A549 (cell line): ENCODE measurements at regions not wholly inside any gene's neighbourhood (a gene's known extent, or its start where the extent isn't known, plus 50 kb on each side); places are given as distances from the start of the nearest gene placed in this dataset.

ENCODE experiments used
- ATAC-seq, 2 experiments: fragments of 200-7000 bp in 1 of 2; fragments of >200 bp in 1 of 2; cut with Nextera tagmentation in 1 of 2; cut with Tn5 transposase in 1 of 2; 3 replicates each; pipeline versions ENCODE4 v1.8.0 to v1.9.1; 2018 to 2020; ENCODE audit warnings: mild to moderate bottlenecking in 1 of 2, moderate library complexity in 1 of 2
- CTCF ChIA-PET: fragments of 300-600 bp; sonication (Branson Sonifier 250); formaldehyde crosslinking; extraction: SDS; loops from one replicate; lab custom pipeline; 2021; ENCODE audit warnings: antibody characterized with exemption, inconsistent platforms; lab: Yijun Ruan, JAX
- POLR2A ChIA-PET: fragments of 350-600 bp; formaldehyde crosslinking; extraction: SDS; loops from one replicate; lab custom pipeline; 2021; ENCODE audit warnings: antibody characterized with exemption, inconsistent platforms; lab: Yijun Ruan, JAX
- DNase-seq, 2 experiments: peaks; one replicate each; pipeline versions ENCODE4 v3.0.0 to v3.0.0-alpha.2; 2011 to 2016; ENCODE audit warnings: low read depth in 1 of 2, low spot score in 1 of 2
- FAIRE-seq: peaks from 2 replicates; lab custom pipeline; 2011; peaks lifted over from hg19 to GRCh38; lab: Jason Lieb, UNC
- H3K27ac ChIP-seq, 2 experiments: fragments of >200 bp; sonication (Bioruptor Twin); formaldehyde crosslinking; 3 replicates each; pipeline ENCODE4 v1.5.1; 2016 to 2017
- H3K4me1 ChIP-seq: fragments of >200 bp; sonication (Bioruptor Twin); formaldehyde crosslinking; 3 replicates; pipeline ENCODE4 v1.6.1; 2016
- H3K4me2 ChIP-seq: fragments of >200 bp; sonication (Bioruptor Twin); formaldehyde crosslinking; 3 replicates; pipeline ENCODE4 v1.6.1; 2016
- H3K4me3 ChIP-seq: fragments of >200 bp; sonication (Bioruptor Twin); formaldehyde crosslinking; 3 replicates; pipeline ENCODE4 v1.5.1; 2016
- H3K9me3 ChIP-seq: fragments of >200 bp; sonication (Bioruptor Twin); formaldehyde crosslinking; 3 replicates; pipeline ENCODE4 v1.6.1; 2016
- ATOH8 ChIP-seq: fragments of 250-450 bp; sonication (Bioruptor Pico); IDR thresholded peaks from 2 replicates; pipeline ENCODE4 v1.5.0; 2020; ENCODE audit warnings: low read depth, mild to moderate bottlenecking, moderate library complexity
- BCL3 ChIP-seq: fragments of >200 bp; sonication (Bioruptor Twin); formaldehyde crosslinking; IDR thresholded peaks from 3 replicates; pipeline ENCODE4 v1.6.1; 2016
- CBX2 ChIP-seq: fragments of 200-600 bp; sonication (generic); IDR thresholded peaks from 2 replicates; pipeline ENCODE4 v1.6.1; 2016; ENCODE audit warnings: low read depth, mild to moderate bottlenecking, borderline replicate concordance
- CBX8 ChIP-seq: fragments of 200-600 bp; sonication (generic); IDR thresholded peaks from 2 replicates; pipeline ENCODE4 v1.6.1; 2016
- CHD2 ChIP-seq: fragments of 150-350 bp; IDR thresholded peaks from 2 replicates; pipeline ENCODE4 v1.6.1; 2014; ENCODE audit warnings: low read length; ENCODE audit not compliant: partially characterized antibody
- CHD4 ChIP-seq: fragments of 200-600 bp; sonication (generic); IDR thresholded peaks from 2 replicates; pipeline ENCODE4 v1.6.1; 2016; ENCODE audit warnings: antibody characterized with exemption, mild to moderate bottlenecking, borderline replicate concordance
- CTCF ChIP-seq: fragments of >200 bp; sonication (Bioruptor Twin); formaldehyde crosslinking; IDR thresholded peaks from 3 replicates; pipeline ENCODE4 v1.5.1; 2016
- E2F6 ChIP-seq: IDR thresholded peaks from 2 replicates; pipeline ENCODE4 v1.6.1; 2012; ENCODE audit warnings: low read depth, borderline replicate concordance
- EHMT2 ChIP-seq: fragments of 200-600 bp; sonication (generic); IDR thresholded peaks from 2 replicates; pipeline ENCODE4 v1.6.1; 2016; ENCODE audit warnings: antibody characterized with exemption, low read depth, mild to moderate bottlenecking, moderate library complexity
- ESRRA ChIP-seq: fragments of 150-350 bp; IDR thresholded peaks from 2 replicates; pipeline ENCODE4 v1.6.1; 2014; ENCODE audit warnings: mild to moderate bottlenecking, low read length, borderline replicate concordance
- FOSB ChIP-seq: fragments of 250-450 bp; sonication (Bioruptor Pico); IDR thresholded peaks from 2 replicates; pipeline ENCODE4 v1.5.0; 2020; ENCODE audit warnings: mild to moderate bottlenecking, moderate library complexity
- HDAC2 ChIP-seq: fragments of 200-600 bp; sonication (generic); IDR thresholded peaks from 2 replicates; pipeline ENCODE4 v1.6.1; 2016
- HES2 ChIP-seq: fragments of >200 bp; sonication (Bioruptor Twin); formaldehyde crosslinking; IDR thresholded peaks from 2 replicates; pipeline ENCODE4 v1.6.1; 2016
- HEYL ChIP-seq: fragments of 250-450 bp; sonication (Bioruptor Pico); IDR thresholded peaks from 2 replicates; pipeline ENCODE4 v1.8.0; 2021; ENCODE audit warnings: mild to moderate bottlenecking, moderate library complexity
- HOXA7 ChIP-seq: fragments of 250-450 bp; sonication (Bioruptor Pico); IDR thresholded peaks from 2 replicates; pipeline ENCODE4 v1.5.0; 2020; ENCODE audit warnings: mild to moderate bottlenecking, moderate library complexity
- JUNB ChIP-seq: fragments of >200 bp; sonication (Bioruptor Twin); formaldehyde crosslinking; IDR thresholded peaks from 2 replicates; pipeline ENCODE4 v1.6.1; 2016
- MAFK ChIP-seq: fragments of 450-650 bp; IDR thresholded peaks from 2 replicates; pipeline ENCODE4 v1.6.1; 2014; ENCODE audit not compliant: partially characterized antibody
- MYC ChIP-seq: IDR thresholded peaks from 2 replicates; pipeline ENCODE4 v1.6.1; 2012; ENCODE audit warnings: mild to moderate bottlenecking, inconsistent platforms, low read length, improper control_type of control experiment, borderline replicate concordance
- NFE2L2 ChIP-seq: fragments of 150-350 bp; conservative IDR thresholded peaks from 2 replicates; pipeline ENCODE4 v1.6.1; 2014; ENCODE audit warnings: low read length
- NR3C1 ChIP-seq: fragments of >200 bp; sonication (Bioruptor Twin); formaldehyde crosslinking; IDR thresholded peaks from 3 replicates; pipeline ENCODE4 v1.6.1; 2017
- RAD21 ChIP-seq, 2 experiments: fragments of >200 bp in 1 of 2; sonication (Bioruptor Twin) in 1 of 2; formaldehyde crosslinking in 1 of 2; IDR thresholded peaks in 1 of 2; conservative IDR thresholded peaks in 1 of 2; 2 replicates in 1 of 2; 3 replicates in 1 of 2; pipeline ENCODE4 v1.6.1; 2012 to 2018; ENCODE audit warnings: inconsistent platforms in 1 of 2
- RARB ChIP-seq: fragments of 250-450 bp; sonication (Bioruptor Pico); IDR thresholded peaks from 2 replicates; pipeline ENCODE4 v1.8.0; 2021; ENCODE audit warnings: mild to moderate bottlenecking, moderate library complexity
- TP53 ChIP-seq: fragments of 250-450 bp; sonication (Bioruptor Pico); IDR thresholded peaks from 2 replicates; pipeline ENCODE4 v1.5.0; 2021; ENCODE audit warnings: mild to moderate bottlenecking, moderate library complexity
- USF2 ChIP-seq: fragments of 450-650 bp; IDR thresholded peaks from 2 replicates; pipeline ENCODE4 v1.6.1; 2014; ENCODE audit warnings: antibody characterized with exemption
- ZC3H11A ChIP-seq: fragments of 450-650 bp; IDR thresholded peaks from 2 replicates; pipeline ENCODE4 v1.6.1; 2014; ENCODE audit warnings: antibody characterized with exemption, mild to moderate bottlenecking
- ZFP36 ChIP-seq: fragments of 450-650 bp; IDR thresholded peaks from 2 replicates; pipeline ENCODE4 v1.6.1; 2014; ENCODE audit warnings: borderline replicate concordance; ENCODE audit not compliant: partially characterized antibody
- ZNF302 ChIP-seq: fragments of 250-450 bp; sonication (Bioruptor Pico); IDR thresholded peaks from 2 replicates; pipeline ENCODE4 v1.9.0; 2021; ENCODE audit warnings: inconsistent platforms, mild to moderate bottlenecking, moderate library complexity
- ZSCAN20 ChIP-seq: fragments of 250-450 bp; sonication (Bioruptor Pico); IDR thresholded peaks from 2 replicates; pipeline ENCODE4 v1.8.0; 2022; ENCODE audit warnings: mild to moderate bottlenecking, moderate library complexity
- WGBS: methylation state at CpG from one replicate; pipeline ENCODE4 v1.1.6; 2017; ENCODE audit errors: missing lambda C conversion rate; 5-methylcytosine and 5-hydroxymethylcytosine counted together

- no peak overlapping the region for H3K4me3 ChIP-seq
- POLR2A ChIA-PET, result no interaction called here
- H3K4me1 ChIP-seq, result no peaks in the 10 kb centered on the region
- H3K4me2 ChIP-seq, result no peak overlapping the region
- DNase-seq, result no peak
- no peaks in the 10 kb centered on the region for H3K9me3 ChIP-seq
- WGBS, result 90% methylated on average over 4 of the region's 4 CpGs
- TF ChIP-seq CHD4 (no peak), RAD21 (conservative IDR thresholded peaks at IDR 0.05 in 1 of 2, IDR thresholded peaks at IDR 0.05 in 1 of 2) (no peak), CTCF (no peak), BCL3 (no peak), RARB (no peak), ZNF302 (CRISPR knock-in tag) (no peak), MAFK (no peak), HES2 (no peak), TP53 (CRISPR knock-in tag) (no peak), USF2 (no peak)
- TF ChIP-seq, all 56 proteins: peak for 0
- FAIRE-seq (no peak), ATAC-seq (no peak)
- no peak overlapping the region for H3K27ac ChIP-seq
- CTCF ChIA-PET, result interaction anchor here (0.8 to 5.2 kb wide), 6 partner anchors 10 to 197 kb away, joined by 3 to 36 read pairs (median 6); partner anchors contain the start of gene FAM50B
Measured at GRCh38 chr6:3938715-3939367, 89.7 kb downstream of the FAM50B start.

- no peak for FAIRE-seq
Measured at GRCh38 chr6:3939368-3939958, 90.3 kb downstream of the FAM50B start.

More at GRCh38 chr6:3939368-3939958, 90.3 kb downstream of the FAM50B start:
- ChIA-PET CTCF (interaction anchor here (0.8 to 5.2 kb wide), 7 partner anchors 9 to 198 kb away, joined by 4 to 36 read pairs (median 7); partner anchors contain the start of gene FAM50B), POLR2A (no interaction called here)
- Histone ChIP-seq H3K4me3 (no peak overlapping the region), H3K9me3 (no peaks in the 10 kb centered on the region), H3K27ac (no peak overlapping the region), H3K4me1 (no peaks in the 10 kb centered on the region), H3K4me2 (no peak overlapping the region)
- no peak for TF ChIP-seq NR3C1
- no peak for TF ChIP-seq CBX8
- TF ChIP-seq EHMT2, result no peak
- no peak for TF ChIP-seq NFE2L2
- TF ChIP-seq JUNB, result no peak
- no peak for TF ChIP-seq CBX2
- no peak for TF ChIP-seq HEYL (CRISPR knock-in tag)
- TF ChIP-seq ZSCAN20 (CRISPR knock-in tag), result no peak
- no peak for TF ChIP-seq ZFP36
- TF ChIP-seq ATOH8 (CRISPR knock-in tag), result no peak
- no peak for TF ChIP-seq ZC3H11A
- no peak for TF ChIP-seq RARB
- TF ChIP-seq MYC, result no peak
- no peak for TF ChIP-seq HOXA7
- TF ChIP-seq HDAC2, result no peak
- TF ChIP-seq ESRRA, result no peak
- no peak for TF ChIP-seq FOSB (CRISPR knock-in tag)
- no peak for TF ChIP-seq E2F6
- no peak for TF ChIP-seq CHD2
- no peak for TF ChIP-seq MAFK
- DNase-seq (no peak), ATAC-seq (no peak)
- 81% methylated on average over 4 of the region's 7 CpGs for WGBS
